Peyer's patch (tissue), 4 donors: ENCODE measurements at regions not wholly inside any gene's neighbourhood (a gene's known extent, or its start where the extent isn't known, plus 50 kb on each side); places are given as distances from the start of the nearest gene placed in this dataset.

Experiments used
- CTCF ChIP-seq, 6 experiments: fragments of 450-650 bp in 4 of 6; fragments of 200-600 bp in 2 of 6; sonication (generic) in 1 of 6; IDR thresholded peaks; one replicate each; pipeline ENCODE4 v1.5.1; 2017 to 2019; ENCODE audit warnings: antibody characterized with exemption in 6 of 6, mild to moderate bottlenecking in 3 of 6, moderate library complexity in 1 of 6
- POLR2A ChIP-seq, 2 donors: fragments of 450-650 bp; IDR thresholded peaks; one replicate each; pipeline ENCODE4 v1.5.1; 2017; ENCODE audit warnings: antibody characterized with exemption in 2 of 2, mild to moderate bottlenecking in 2 of 2, moderate library complexity in 2 of 2

DNA sequence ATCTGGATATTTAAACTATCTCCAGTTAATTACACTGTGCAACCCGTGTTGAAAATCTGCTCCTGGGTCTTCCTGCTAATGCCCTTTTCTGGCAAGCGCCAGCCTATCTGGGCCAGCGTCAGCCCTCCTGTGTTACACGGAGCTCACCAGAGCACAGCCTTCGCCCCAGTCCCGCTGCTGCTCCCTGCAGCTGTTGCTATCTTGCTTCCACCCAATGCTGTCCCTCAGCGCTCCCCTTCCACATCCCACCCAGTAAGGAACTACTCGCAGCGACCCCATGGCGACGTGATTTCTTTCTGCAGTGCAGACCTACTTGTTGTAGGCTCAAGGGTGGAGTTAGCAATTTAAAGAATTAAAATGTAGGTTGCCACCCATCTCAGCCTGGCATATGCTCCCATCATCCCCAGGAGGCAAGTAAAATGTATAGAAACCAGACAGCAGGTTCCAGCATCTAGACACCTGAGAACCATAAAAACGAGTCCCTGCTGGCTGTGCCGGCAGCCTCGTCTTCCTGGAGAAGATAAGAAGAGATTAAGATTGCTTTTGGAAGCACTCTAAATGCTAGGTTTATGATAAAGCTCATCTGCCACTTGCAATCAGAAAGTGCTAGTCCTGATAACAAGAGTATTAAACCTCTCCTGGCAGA, 254.3 kb upstream of the FOXQ1 start:
- no peak for TF ChIP-seq CTCF (IDR thresholded peaks at IDR 0.05)
- TF ChIP-seq POLR2A (IDR thresholded peaks at IDR 0.05): no peak
